IMR-90 (cell line): ENCODE measurements at regions not wholly inside any gene's neighbourhood (a gene's known extent, or its start where the extent isn't known, plus 50 kb on each side); places are given as distances from the start of the nearest gene placed in this dataset.

Experiments used
- BHLHE40 ChIP-seq: fragments of 150-350 bp; IDR thresholded peaks from 2 replicates; pipeline ENCODE4 v1.6.1; 2016; ENCODE audit warnings: mild to moderate bottlenecking, low read depth, low read length
- CTCF ChIP-seq: conservative IDR thresholded peaks from 2 replicates; pipeline ENCODE4 v1.5.1; 2012; ENCODE audit warnings: mild to moderate bottlenecking, low read depth, low read length, improper control_type of control experiment
- POLR2A ChIP-seq: IDR thresholded peaks from 2 replicates; pipeline ENCODE4 v1.6.1; 2012; ENCODE audit warnings: mild to moderate bottlenecking, low read depth, low read length

DNA sequence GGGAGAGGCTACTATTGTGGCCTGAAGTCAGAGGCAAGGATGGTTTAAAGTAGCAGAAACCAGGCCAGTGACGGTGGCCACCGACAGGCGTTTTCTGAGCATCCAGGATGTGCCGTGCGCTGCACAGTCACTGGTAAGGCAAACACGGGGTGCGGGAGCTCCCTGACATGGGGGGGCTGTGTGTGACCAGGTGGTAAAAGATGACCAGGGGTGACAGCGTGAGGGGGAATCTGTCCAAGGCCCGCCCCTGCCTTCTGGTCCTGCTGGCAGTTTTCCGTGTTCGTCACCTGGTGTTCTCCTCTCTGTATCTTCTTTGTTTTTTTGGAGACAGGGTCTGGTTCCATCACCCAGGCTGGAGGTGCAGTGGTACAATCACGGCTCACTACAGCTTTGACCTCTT is 167.4 kb downstream of the ICE1 start:
- TF ChIP-seq CTCF (no peak), POLR2A (no peak), BHLHE40 (no peak)
